HEK293 (cell line): ENCODE measurements at regions not wholly inside any gene's neighbourhood (a gene's known extent, or its start where the extent isn't known, plus 50 kb on each side); places are given as distances from the start of the nearest gene placed in this dataset.

ENCODE experiments used
- CTCF ChIA-PET: fragments of 350-600 bp; formaldehyde crosslinking; extraction: SDS; loops from one replicate; lab custom pipeline; 2021; ENCODE audit warnings: antibody characterized with exemption; lab: Yijun Ruan, JAX
- POLR2A ChIA-PET: fragments of 300-600 bp; formaldehyde crosslinking; extraction: SDS; loops from one replicate; lab custom pipeline; 2020; ENCODE audit warnings: antibody characterized with exemption, inconsistent platforms; lab: Yijun Ruan, JAX
- H3K27ac ChIP-seq: fragments of 200-500 bp; sonication (Bioruptor generic); 2 replicates; pipeline ENCODE4 v1.5.1; 2014; ENCODE audit warnings: low read depth, low read length, control low read depth, inconsistent platforms; ENCODE audit errors: extremely low read depth
- H3K36me3 ChIP-seq, 2 experiments: fragments of 200-500 bp in 1 of 2; sonication (Bioruptor generic) in 1 of 2; 1 replicate in 1 of 2; 2 replicates in 1 of 2; pipeline ENCODE4 v1.5.1; 2014 to 2017; ENCODE audit warnings: inconsistent platforms in 2 of 2, low read length in 2 of 2; ENCODE audit not compliant: control insufficient read depth in 2 of 2, insufficient read depth in 1 of 2
- H3K4me1 ChIP-seq: fragments of 200-500 bp; sonication (Bioruptor generic); 2 replicates; pipeline ENCODE4 v1.5.1; 2014; ENCODE audit warnings: mild to moderate bottlenecking, low read length, inconsistent platforms; ENCODE audit not compliant: control insufficient read depth, insufficient read depth
- H3K4me3 ChIP-seq: 2 replicates; pipeline ENCODE4 v1.5.1; 2011; ENCODE audit warnings: low read depth, mild to moderate bottlenecking, control low read depth, low read length, moderate library complexity
- H3K9me3 ChIP-seq: fragments of 200-500 bp; sonication (Bioruptor generic); 2 replicates; pipeline ENCODE4 v1.5.1; 2014; ENCODE audit warnings: low read depth, low read length, inconsistent platforms; ENCODE audit not compliant: control insufficient read depth, insufficient read depth
- FEZF1 ChIP-seq: fragments of 450-650 bp; formaldehyde crosslinking; IDR thresholded peaks from 2 replicates; pipeline ENCODE4 v1.5.1; 2016; ENCODE audit warnings: missing biosample characterization, missing genetic modification characterization
- GFI1B ChIP-seq: fragments of 450-650 bp; formaldehyde crosslinking; IDR thresholded peaks from 2 replicates; pipeline ENCODE4 v1.5.1; 2016; ENCODE audit warnings: missing biosample characterization, missing genetic modification characterization
- KLF8 ChIP-seq: fragments of 450-650 bp; formaldehyde crosslinking; IDR thresholded peaks from 2 replicates; pipeline ENCODE4 v1.5.1; 2016; ENCODE audit warnings: missing biosample characterization, missing genetic modification characterization
- REPIN1 ChIP-seq: fragments of 450-650 bp; formaldehyde crosslinking; IDR thresholded peaks from 2 replicates; pipeline ENCODE4 v1.5.1; 2017; ENCODE audit warnings: missing biosample characterization, missing genetic modification characterization, low read depth
- WT1 ChIP-seq: fragments of 450-650 bp; formaldehyde crosslinking; IDR thresholded peaks from 2 replicates; pipeline ENCODE4 v1.5.1; 2016; ENCODE audit warnings: missing biosample characterization, missing genetic modification characterization
- ZEB2 ChIP-seq: fragments of 450-650 bp; formaldehyde crosslinking; IDR thresholded peaks from 2 replicates; pipeline ENCODE4 v1.5.1; 2016; ENCODE audit warnings: missing biosample characterization, missing genetic modification characterization
- ZNF10 ChIP-seq: fragments of 450-650 bp; formaldehyde crosslinking; IDR thresholded peaks from 2 replicates; pipeline ENCODE4 v1.5.1; 2017; ENCODE audit warnings: missing biosample characterization, missing genetic modification characterization
- ZNF121 ChIP-seq: fragments of 450-650 bp; formaldehyde crosslinking; IDR thresholded peaks from 2 replicates; pipeline ENCODE4 v1.5.1; 2016; ENCODE audit warnings: missing biosample characterization, missing genetic modification characterization
- ZNF157 ChIP-seq: fragments of 450-650 bp; formaldehyde crosslinking; IDR thresholded peaks from 2 replicates; pipeline ENCODE4 v1.5.1; 2016; ENCODE audit warnings: missing biosample characterization, missing genetic modification characterization
- ZNF223 ChIP-seq: fragments of 450-650 bp; formaldehyde crosslinking; IDR thresholded peaks from 2 replicates; pipeline ENCODE4 v1.5.1; 2016; ENCODE audit warnings: missing biosample characterization, missing genetic modification characterization
- ZNF23 ChIP-seq: fragments of 450-650 bp; formaldehyde crosslinking; IDR thresholded peaks from 2 replicates; pipeline ENCODE4 v1.5.1; 2016; ENCODE audit warnings: missing biosample characterization, missing genetic modification characterization, borderline replicate concordance
- ZNF239 ChIP-seq: fragments of 450-650 bp; formaldehyde crosslinking; IDR thresholded peaks from 2 replicates; pipeline ENCODE4 v1.5.1; 2016; ENCODE audit warnings: missing biosample characterization, missing genetic modification characterization
- ZNF274 ChIP-seq, 2 experiments: fragments of 200-500 bp in 1 of 2; fragments of 450-650 bp in 1 of 2; sonication (Bioruptor generic) in 1 of 2; formaldehyde crosslinking in 1 of 2; IDR thresholded peaks; 2 replicates each; pipeline versions ENCODE4 v1.5.1 to v1.6.1; 2014 to 2016; ENCODE audit warnings: borderline replicate concordance in 1 of 2, inconsistent platforms in 1 of 2, low read length in 1 of 2, missing biosample characterization in 1 of 2, missing genetic modification characterization in 1 of 2
- ZNF561 ChIP-seq: fragments of 450-650 bp; IDR thresholded peaks from 2 replicates; pipeline ENCODE4 v1.5.1; 2018; ENCODE audit warnings: missing biosample characterization, missing genetic modification characterization, borderline replicate concordance
- ZNF585B ChIP-seq: fragments of 450-650 bp; formaldehyde crosslinking; IDR thresholded peaks from 2 replicates; pipeline ENCODE4 v1.5.1; 2016; ENCODE audit warnings: missing biosample characterization, missing genetic modification characterization
- ZNF664 ChIP-seq: fragments of 450-650 bp; formaldehyde crosslinking; IDR thresholded peaks from 2 replicates; pipeline ENCODE4 v1.5.1; 2016; ENCODE audit warnings: missing biosample characterization, missing genetic modification characterization
- ZSCAN23 ChIP-seq: fragments of 450-650 bp; formaldehyde crosslinking; IDR thresholded peaks from 2 replicates; pipeline ENCODE4 v1.5.1; 2016; ENCODE audit warnings: missing biosample characterization, missing genetic modification characterization
- TF ChIP-seq, protein P1 (sequence below): fragments of 450-650 bp; formaldehyde crosslinking; IDR thresholded peaks from 2 replicates; pipeline ENCODE4 v1.5.1; 2016; ENCODE audit warnings: missing biosample characterization, missing genetic modification characterization
- TF ChIP-seq, protein P2 (sequence below): fragments of 450-650 bp; formaldehyde crosslinking; IDR thresholded peaks from 2 replicates; pipeline ENCODE4 v1.5.1; 2017; ENCODE audit warnings: missing biosample characterization, missing genetic modification characterization

DNA sequence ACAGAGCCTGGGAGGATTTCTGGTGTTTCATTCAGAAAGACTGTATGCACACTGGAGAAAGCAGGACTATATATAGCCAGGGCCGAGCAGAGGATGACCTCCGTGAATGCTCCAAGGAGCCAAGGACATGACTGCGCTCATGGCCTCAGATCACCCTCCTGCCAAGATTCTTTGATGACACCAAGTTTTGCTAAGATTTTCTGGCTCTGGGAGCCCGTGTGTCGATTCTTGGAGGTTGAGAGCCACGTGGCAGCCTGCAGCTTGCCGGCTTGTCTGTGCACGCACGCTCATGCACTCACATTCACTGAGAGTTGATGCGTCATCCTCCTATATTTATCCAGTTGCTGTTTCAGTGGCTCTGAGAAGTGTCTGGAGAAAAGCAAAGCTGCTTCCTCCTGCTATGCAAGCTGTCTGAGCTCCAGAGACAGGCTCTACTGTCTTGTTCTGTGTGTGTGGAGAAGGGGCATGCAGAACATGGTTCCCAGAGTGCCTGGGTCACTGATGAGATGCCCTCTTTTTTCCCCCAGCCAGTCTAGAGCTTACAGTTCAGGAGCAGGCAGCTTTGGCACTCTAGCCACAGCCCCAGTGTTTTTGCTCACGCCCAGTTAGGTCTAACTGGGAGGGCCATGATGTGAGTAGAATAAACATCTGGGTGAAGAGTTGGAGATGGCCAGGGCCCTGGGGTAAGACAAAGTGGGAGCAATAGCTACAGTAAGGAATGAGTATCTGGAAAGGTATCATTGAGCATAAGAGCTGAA lies 64.9 kb upstream of the SCOC start (continued):
- no peak for TF ChIP-seq ZEB2 (tag by site-specific recombination)

DNA sequence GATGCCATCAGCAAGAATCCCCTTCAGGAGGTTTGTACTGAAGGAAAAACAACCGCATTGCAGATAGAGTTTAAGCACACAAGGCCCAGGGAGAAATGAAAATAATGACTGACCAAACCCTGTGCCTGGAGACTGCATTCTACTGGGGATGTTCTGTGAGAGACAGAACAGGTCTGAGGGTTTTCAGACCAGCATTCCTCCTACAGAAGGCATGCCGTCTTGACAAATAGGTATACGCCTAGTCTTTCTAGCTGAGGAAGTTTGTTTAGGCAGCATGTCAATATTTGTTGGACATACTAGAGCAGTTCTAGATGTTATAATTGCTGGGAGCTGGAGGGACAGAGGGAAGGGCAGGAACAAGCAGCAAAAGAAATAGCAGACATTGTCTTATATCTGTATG lies 68.4 kb upstream of the SCOC start:
- Histone ChIP-seq H3K4me1 (no peaks in the 10 kb centered on the region), H3K27ac (no peak overlapping the region), H3K9me3 (no peaks in the 10 kb centered on the region), H3K36me3 (no peaks in the 10 kb centered on the region), H3K4me3 (no peak overlapping the region)
- ChIA-PET POLR2A (no interaction called here), CTCF (interaction anchor here (0.9 kb wide), 1 partner anchor 15 kb away, joined by 4 read pairs; no protein-coding TSS in a partner anchor)
- no peak for TF ChIP-seq ZNF223 (tag by site-specific recombination)
- TF ChIP-seq FEZF1 (tag by site-specific recombination), result no peak
- TF ChIP-seq GFI1B (tag by site-specific recombination), result no peak
- no peak for TF ChIP-seq ZNF561 (tag by site-specific recombination)
- TF ChIP-seq ZNF274 (IDR thresholded peaks at IDR 0.05; ENCODE audit: low read length), result no peak
- TF ChIP-seq ZNF274 (tag by site-specific recombination; IDR thresholded peaks at IDR 0.05; ENCODE audit: borderline replicate concordance), result no peak
- no peak for TF ChIP-seq WT1 (tag by site-specific recombination)
- TF ChIP-seq, protein P1, sequence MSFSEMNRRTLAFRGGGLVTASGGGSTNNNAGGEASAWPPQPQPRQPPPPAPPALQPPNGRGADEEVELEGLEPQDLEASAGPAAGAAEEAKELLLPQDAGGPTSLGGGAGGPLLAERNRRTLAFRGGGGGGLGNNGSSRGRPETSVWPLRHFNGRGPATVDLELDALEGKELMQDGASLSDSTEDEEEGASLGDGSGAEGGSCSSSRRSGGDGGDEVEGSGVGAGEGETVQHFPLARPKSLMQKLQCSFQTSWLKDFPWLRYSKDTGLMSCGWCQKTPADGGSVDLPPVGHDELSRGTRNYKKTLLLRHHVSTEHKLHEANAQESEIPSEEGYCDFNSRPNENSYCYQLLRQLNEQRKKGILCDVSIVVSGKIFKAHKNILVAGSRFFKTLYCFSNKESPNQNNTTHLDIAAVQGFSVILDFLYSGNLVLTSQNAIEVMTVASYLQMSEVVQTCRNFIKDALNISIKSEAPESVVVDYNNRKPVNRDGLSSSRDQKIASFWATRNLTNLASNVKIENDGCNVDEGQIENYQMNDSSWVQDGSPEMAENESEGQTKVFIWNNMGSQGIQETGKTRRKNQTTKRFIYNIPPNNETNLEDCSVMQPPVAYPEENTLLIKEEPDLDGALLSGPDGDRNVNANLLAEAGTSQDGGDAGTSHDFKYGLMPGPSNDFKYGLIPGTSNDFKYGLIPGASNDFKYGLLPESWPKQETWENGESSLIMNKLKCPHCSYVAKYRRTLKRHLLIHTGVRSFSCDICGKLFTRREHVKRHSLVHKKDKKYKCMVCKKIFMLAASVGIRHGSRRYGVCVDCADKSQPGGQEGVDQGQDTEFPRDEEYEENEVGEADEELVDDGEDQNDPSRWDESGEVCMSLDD (tag by site-specific recombination), result no peak
- TF ChIP-seq, protein P2, sequence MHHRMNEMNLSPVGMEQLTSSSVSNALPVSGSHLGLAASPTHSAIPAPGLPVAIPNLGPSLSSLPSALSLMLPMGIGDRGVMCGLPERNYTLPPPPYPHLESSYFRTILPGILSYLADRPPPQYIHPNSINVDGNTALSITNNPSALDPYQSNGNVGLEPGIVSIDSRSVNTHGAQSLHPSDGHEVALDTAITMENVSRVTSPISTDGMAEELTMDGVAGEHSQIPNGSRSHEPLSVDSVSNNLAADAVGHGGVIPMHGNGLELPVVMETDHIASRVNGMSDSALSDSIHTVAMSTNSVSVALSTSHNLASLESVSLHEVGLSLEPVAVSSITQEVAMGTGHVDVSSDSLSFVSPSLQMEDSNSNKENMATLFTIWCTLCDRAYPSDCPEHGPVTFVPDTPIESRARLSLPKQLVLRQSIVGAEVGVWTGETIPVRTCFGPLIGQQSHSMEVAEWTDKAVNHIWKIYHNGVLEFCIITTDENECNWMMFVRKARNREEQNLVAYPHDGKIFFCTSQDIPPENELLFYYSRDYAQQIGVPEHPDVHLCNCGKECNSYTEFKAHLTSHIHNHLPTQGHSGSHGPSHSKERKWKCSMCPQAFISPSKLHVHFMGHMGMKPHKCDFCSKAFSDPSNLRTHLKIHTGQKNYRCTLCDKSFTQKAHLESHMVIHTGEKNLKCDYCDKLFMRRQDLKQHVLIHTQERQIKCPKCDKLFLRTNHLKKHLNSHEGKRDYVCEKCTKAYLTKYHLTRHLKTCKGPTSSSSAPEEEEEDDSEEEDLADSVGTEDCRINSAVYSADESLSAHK, result no peak
- no peak for TF ChIP-seq ZNF239 (tag by site-specific recombination)
- TF ChIP-seq KLF8 (tag by site-specific recombination), result no peak
- TF ChIP-seq ZNF121 (tag by site-specific recombination), result no peak
- no peak for TF ChIP-seq ZNF157 (tag by site-specific recombination)
- no peak for TF ChIP-seq ZNF585B (tag by site-specific recombination)
- no peak for TF ChIP-seq ZNF10

DNA sequence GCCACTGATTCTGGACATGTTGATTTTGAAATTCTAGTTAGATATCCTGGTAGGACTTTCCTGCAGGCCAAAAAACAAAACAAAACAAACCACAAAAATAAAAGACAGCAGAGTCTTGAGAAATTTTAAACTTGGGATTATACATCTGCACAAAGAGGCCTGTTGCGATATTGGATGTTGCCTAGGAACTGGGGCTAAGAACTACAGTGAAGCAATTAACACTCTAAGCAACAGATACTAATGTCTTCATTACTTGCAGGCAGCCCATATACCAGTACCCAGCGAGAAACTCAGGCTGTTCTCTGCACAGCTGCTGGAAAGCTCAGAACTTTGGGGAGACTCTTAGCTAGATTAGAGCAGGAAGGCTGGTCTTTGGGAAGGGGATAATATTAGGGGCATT lies 69.1 kb upstream of the SCOC start:
- no peaks in the 10 kb centered on the region for H3K9me3 ChIP-seq

More for the DNA sequence above, 69.1 kb upstream of the SCOC start:
- TF ChIP-seq REPIN1 (no peak), ZNF23 (tag by site-specific recombination) (no peak), ZSCAN23 (tag by site-specific recombination) (no peak), ZNF664 (no peak)
- TF ChIP-seq, all 188 proteins: peak for 0
- no peak overlapping the region for H3K4me3 ChIP-seq
- no peak overlapping the region for H3K27ac ChIP-seq
- ChIA-PET CTCF (interaction anchor here (0.9 kb wide), 1 partner anchor 14 kb away, joined by 4 read pairs; no protein-coding TSS in a partner anchor), POLR2A (no interaction called here)
- no peaks in the 10 kb centered on the region for H3K4me1 ChIP-seq
- H3K36me3 ChIP-seq, result no peaks in the 10 kb centered on the region
